ENCODE measurements at regions not wholly inside any gene's neighbourhood (a gene's known extent, or its start where the extent isn't known, plus 50 kb on each side); places are given as distances from the start of the nearest gene placed in this dataset.

DNA sequence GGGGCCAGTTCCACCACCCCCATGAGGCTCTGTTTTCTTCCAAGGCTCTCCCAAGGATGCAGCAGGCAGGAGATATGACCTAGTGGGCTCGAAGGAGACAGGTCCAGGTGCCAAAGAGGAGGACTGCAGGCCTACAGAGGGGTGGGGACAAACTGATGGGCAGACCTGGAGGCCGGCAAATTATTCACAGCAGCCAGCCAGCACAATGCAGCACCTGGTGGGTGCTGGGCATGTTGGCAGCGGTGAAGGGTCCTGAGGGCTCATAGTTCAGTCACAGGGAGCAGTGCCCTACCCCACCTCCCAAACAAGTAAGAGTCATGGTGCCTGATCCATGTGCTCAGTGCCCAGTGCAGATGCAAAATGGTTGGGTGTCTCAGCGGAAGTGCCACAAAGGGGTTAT, 171.7 kb downstream of the ABHD5 start:
- CTCF ChIA-PET = no interaction called here

More for the DNA sequence above, 171.7 kb downstream of the ABHD5 start:
- TF ChIP-seq ZBED1 (IDR thresholded peaks at IDR 0.05; ENCODE audit: borderline replicate concordance) = no peak
- no peak for TF ChIP-seq IRF4 (IDR thresholded peaks at IDR 0.05; ENCODE audit: low read depth, low read length)
- no peak for TF ChIP-seq MYB (IDR thresholded peaks at IDR 0.05; ENCODE audit: borderline replicate concordance, low read depth, low read length)
- TF ChIP-seq, protein P1, sequence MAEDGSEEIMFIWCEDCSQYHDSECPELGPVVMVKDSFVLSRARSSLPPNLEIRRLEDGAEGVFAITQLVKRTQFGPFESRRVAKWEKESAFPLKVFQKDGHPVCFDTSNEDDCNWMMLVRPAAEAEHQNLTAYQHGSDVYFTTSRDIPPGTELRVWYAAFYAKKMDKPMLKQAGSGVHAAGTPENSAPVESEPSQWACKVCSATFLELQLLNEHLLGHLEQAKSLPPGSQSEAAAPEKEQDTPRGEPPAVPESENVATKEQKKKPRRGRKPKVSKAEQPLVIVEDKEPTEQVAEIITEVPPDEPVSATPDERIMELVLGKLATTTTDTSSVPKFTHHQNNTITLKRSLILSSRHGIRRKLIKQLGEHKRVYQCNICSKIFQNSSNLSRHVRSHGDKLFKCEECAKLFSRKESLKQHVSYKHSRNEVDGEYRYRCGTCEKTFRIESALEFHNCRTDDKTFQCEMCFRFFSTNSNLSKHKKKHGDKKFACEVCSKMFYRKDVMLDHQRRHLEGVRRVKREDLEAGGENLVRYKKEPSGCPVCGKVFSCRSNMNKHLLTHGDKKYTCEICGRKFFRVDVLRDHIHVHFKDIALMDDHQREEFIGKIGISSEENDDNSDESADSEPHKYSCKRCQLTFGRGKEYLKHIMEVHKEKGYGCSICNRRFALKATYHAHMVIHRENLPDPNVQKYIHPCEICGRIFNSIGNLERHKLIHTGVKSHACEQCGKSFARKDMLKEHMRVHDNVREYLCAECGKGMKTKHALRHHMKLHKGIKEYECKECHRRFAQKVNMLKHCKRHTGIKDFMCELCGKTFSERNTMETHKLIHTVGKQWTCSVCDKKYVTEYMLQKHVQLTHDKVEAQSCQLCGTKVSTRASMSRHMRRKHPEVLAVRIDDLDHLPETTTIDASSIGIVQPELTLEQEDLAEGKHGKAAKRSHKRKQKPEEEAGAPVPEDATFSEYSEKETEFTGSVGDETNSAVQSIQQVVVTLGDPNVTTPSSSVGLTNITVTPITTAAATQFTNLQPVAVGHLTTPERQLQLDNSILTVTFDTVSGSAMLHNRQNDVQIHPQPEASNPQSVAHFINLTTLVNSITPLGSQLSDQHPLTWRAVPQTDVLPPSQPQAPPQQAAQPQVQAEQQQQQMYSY (CRISPR knock-in tag; IDR thresholded peaks at IDR 0.05) = no peak
- no peak for TF ChIP-seq RCOR1 (conservative IDR thresholded peaks at IDR 0.05; ENCODE audit: low read depth, low read length)
- no peak for TF ChIP-seq PAX8 (IDR thresholded peaks at IDR 0.05)
- TF ChIP-seq NFYA (IDR thresholded peaks at IDR 0.05; ENCODE audit: borderline replicate concordance, low read depth, low read length) = no peak
- no peak for TF ChIP-seq CUX1 (IDR thresholded peaks at IDR 0.05; ENCODE audit: insufficient replicate concordance, low read depth, low read length)
- TF ChIP-seq GATAD2B (conservative IDR thresholded peaks at IDR 0.05; ENCODE audit: low read depth) = no peak
- TF ChIP-seq SREBF1 (IDR thresholded peaks at IDR 0.05; ENCODE audit: low read length) = no peak
- TF ChIP-seq E2F4 (IDR thresholded peaks at IDR 0.05; ENCODE audit: low read depth, low read length) = no peak
- TF ChIP-seq, protein P2, sequence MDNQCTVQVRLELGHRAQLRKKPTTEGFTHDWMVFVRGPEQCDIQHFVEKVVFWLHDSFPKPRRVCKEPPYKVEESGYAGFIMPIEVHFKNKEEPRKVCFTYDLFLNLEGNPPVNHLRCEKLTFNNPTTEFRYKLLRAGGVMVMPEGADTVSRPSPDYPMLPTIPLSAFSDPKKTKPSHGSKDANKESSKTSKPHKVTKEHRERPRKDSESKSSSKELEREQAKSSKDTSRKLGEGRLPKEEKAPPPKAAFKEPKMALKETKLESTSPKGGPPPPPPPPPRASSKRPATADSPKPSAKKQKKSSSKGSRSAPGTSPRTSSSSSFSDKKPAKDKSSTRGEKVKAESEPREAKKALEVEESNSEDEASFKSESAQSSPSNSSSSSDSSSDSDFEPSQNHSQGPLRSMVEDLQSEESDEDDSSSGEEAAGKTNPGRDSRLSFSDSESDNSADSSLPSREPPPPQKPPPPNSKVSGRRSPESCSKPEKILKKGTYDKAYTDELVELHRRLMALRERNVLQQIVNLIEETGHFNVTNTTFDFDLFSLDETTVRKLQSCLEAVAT (IDR thresholded peaks at IDR 0.05) = no peak
- FAIRE-seq (no peak), ATAC-seq (no peak), DNase-seq (ENCODE audit: low read depth, low spot score) (no peak)
- H3K27me3 ChIP-seq (replicated peaks in 1 of 2; ENCODE audit: control insufficient read depth in 2 of 2, insufficient read depth in 2 of 2, low read length in 1 of 2) = peaks cover 6 to 8% of the 10 kb centered on the region in 2 experiments
- no peaks in the 10 kb centered on the region for H3K79me2 ChIP-seq (ENCODE audit: control insufficient read depth, insufficient read depth, low read length)
- in situ Hi-C loops (cut with MboI) (no loop called here), intact Hi-C loops (cut with micrococcal nuclease; ENCODE audit: unreplicated experiment) (no loop called here)
- POLR2A ChIA-PET = no interaction called here
- no TSS peak for BruUV-seq (replicated peaks)
- H3K9ac ChIP-seq (ENCODE audit: control insufficient read depth, insufficient read depth, low read length) = no peak overlapping the region
- no peak overlapping the region for H3K4me3 ChIP-seq
- no peak overlapping the region for H3K4me2 ChIP-seq (ENCODE audit: control insufficient read depth, insufficient read depth)
- no peak overlapping the region for H3K27ac ChIP-seq (ENCODE audit: control insufficient read depth, insufficient read depth)
- no peaks in the 10 kb centered on the region for H4K20me1 ChIP-seq (ENCODE audit: control insufficient read depth, insufficient read depth)
- no peaks in the 10 kb centered on the region for H3K9me3 ChIP-seq (replicated peaks; ENCODE audit: control insufficient read depth, insufficient read depth, low read length)
- no peaks in the 10 kb centered on the region for H3K36me3 ChIP-seq (ENCODE audit: control insufficient read depth in 2 of 2, insufficient read depth in 2 of 2, low read length in 1 of 2)
- H3K4me1 ChIP-seq (ENCODE audit: control insufficient read depth, insufficient read depth, low read length) = no peaks in the 10 kb centered on the region
- RAD21 ChIA-PET (ENCODE audit: unreplicated experiment) = no interaction called here
- H2AFZ ChIP-seq (ENCODE audit: control insufficient read depth, low read depth, low read length) = no peak overlapping the region
- WGBS (ENCODE audit: insufficient coverage, insufficient replicate concordance, low lambda C conversion rate, missing lambda C conversion rate) = 37% methylated on average over 4 of the region's 4 CpGs
- SMC1A ChIA-PET (ENCODE audit: uncharacterized antibody, unreplicated experiment) = no interaction called here
